ENCODE measurements at regions not wholly inside any gene's neighbourhood (a gene's known extent, or its start where the extent isn't known, plus 50 kb on each side); places are given as distances from the start of the nearest gene placed in this dataset.

DNA sequence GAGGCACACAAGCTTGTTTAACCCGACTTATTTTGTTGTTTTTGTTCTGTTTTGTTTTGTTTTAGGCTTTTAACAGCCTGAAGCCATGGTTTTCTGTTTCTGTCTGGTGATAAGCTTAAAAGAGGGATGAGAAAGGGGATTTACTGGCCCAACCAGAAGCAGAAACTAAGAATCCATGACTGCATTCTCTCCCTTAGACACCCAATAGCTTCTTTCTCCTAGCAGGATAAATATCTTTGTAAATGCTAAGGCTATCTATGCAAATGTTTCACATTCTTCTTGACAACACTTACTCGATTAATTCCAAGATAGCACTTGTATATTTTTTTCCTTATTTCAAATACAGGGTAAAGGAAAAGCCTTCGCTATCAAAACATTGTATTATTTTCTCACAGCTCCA, 53.7 kb upstream of the SMAD1 start:
- Mint-ChIP-seq H3K9me3 (peaks cover 11% of the 10 kb centered on the region), H3K4me3 (no peak overlapping the region), H3K27ac (no peak overlapping the region), H3K4me1 (ENCODE audit: low read depth) (no peaks in the 10 kb centered on the region), H3K36me3 (ENCODE audit: low read depth) (no peaks in the 10 kb centered on the region), H3K27me3 (peaks cover 26% of the 10 kb centered on the region)

DNA sequence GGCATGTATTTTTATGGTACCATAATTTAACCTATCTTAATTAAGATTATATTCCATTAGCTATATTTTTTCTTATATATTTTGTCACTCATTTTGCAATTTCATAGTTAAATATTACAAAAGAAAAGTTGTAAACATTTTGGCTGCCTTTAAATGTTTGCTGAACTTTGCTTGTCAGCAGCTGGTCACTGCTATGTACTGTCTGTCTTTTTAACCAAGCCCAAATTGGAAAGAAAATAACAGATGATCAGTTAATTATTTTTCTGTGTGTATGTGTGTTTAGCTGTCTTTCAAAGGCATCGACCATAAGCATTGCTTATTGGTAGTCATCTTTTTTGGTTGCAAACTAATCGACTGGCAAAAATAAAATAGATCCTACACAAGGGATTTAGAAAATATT, 54.4 kb upstream of the SMAD1 start:
- H3K4me3 Mint-ChIP-seq, result no peak overlapping the region
- peaks cover 19% of the 10 kb centered on the region for H3K27me3 Mint-ChIP-seq
- no peak overlapping the region for H3K27ac Mint-ChIP-seq
- H3K9me3 Mint-ChIP-seq, result peaks cover 5% of the 10 kb centered on the region
- H3K36me3 Mint-ChIP-seq (ENCODE audit: low read depth), result no peaks in the 10 kb centered on the region
- no peaks in the 10 kb centered on the region for H3K4me1 Mint-ChIP-seq (ENCODE audit: low read depth)

DNA sequence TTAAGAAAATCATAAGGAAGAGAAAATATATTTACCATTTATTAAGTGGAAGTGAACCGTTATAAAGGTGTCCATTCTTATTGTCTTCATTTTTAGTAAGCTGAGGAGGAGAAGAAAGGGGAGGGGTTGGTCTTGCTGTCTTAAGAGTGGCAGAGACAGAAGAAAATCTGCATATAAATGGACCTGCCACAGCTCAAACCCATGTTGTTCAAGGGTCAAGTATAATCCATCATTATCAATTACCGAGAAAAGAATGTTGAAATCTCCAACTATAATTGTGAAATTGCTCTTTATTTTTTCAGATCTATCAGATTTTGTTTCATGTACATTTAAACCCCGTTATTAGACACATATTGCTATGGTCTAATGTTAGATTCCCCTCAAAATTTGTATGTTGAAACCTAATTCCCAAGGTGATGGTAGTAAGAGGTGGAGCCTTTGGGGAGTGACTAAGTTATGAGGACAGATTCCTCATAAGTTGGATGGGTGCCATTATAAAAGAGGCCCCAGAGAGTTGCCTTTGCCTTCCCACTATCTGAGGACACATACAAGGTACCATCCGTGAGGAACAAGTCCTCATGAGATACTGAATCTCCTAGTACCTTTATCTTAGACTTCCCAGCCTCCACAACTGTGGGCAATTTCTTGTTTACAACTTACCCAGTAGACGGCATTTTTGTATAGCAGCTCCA, 58.5 kb upstream of the SMAD1 start:
- Mint-ChIP-seq H3K36me3 (ENCODE audit: low read depth) (no peaks in the 10 kb centered on the region), H3K27ac (no peak overlapping the region), H3K9me3 (peaks cover 5% of the 10 kb centered on the region), H3K4me1 (ENCODE audit: low read depth) (no peaks in the 10 kb centered on the region), H3K27me3 (no peaks in the 10 kb centered on the region), H3K4me3 (no peak overlapping the region)

DNA sequence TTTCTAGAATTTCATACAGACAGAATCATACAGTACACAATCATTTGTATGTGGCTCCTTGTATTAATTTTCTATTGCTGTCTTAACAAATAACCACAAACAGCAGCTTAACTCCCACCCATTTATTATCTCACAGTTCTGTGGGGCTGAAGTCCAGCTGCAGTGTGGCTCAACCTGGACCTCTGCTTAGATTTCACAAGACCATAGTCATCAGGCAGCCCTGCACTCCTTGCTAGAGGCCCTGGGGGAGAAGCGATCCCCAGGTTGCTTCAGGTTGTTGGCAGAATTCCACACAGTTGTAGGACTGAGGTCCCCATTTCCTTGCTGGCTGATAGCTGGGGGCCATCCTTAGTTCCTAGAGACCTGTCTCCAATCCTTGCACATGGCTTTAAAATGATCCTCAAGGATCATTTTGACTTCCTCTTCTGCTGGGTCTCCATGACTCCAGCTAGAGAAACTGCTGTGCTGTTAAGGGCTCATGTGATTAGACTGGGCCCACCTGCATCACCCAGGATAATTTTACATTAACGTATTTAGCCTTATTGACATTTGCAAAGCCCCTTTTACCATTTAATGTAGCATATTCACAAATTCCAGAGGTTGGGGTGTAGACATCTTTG, 60.9 kb upstream of the SMAD1 start:
- no peaks in the 10 kb centered on the region for H3K4me1 Mint-ChIP-seq (ENCODE audit: low read depth)
- no peak overlapping the region for H3K27ac Mint-ChIP-seq
- no peaks in the 10 kb centered on the region for H3K36me3 Mint-ChIP-seq (ENCODE audit: low read depth)
- H3K9me3 Mint-ChIP-seq, result peaks cover 5% of the 10 kb centered on the region
- H3K27me3 Mint-ChIP-seq, result peaks cover 3% of the 10 kb centered on the region
- no peak overlapping the region for H3K4me3 Mint-ChIP-seq

DNA sequence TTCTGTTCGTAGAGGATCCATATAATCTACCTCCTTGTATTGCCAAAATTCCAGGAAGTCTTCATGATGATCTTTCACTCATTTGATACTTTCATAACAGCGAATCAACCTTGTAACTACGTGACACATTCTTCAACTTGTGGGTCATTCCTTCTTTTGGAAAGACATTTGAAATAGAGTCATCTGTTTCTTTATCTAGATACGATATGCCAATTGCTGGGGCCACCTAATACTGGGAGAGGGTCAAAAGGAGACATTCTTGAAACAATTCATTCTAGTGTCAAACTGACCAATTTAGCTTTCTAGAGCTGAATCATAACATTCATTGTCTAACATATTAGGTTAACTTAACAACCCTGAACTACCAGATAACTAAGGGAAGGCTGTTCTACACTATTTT, 62.9 kb upstream of the SMAD1 start:
- Mint-ChIP-seq H3K27me3 (peaks cover 3% of the 10 kb centered on the region), H3K27ac (no peak overlapping the region), H3K4me3 (no peak overlapping the region), H3K9me3 (no peaks in the 10 kb centered on the region), H3K36me3 (ENCODE audit: low read depth) (no peaks in the 10 kb centered on the region), H3K4me1 (ENCODE audit: low read depth) (no peaks in the 10 kb centered on the region)

DNA sequence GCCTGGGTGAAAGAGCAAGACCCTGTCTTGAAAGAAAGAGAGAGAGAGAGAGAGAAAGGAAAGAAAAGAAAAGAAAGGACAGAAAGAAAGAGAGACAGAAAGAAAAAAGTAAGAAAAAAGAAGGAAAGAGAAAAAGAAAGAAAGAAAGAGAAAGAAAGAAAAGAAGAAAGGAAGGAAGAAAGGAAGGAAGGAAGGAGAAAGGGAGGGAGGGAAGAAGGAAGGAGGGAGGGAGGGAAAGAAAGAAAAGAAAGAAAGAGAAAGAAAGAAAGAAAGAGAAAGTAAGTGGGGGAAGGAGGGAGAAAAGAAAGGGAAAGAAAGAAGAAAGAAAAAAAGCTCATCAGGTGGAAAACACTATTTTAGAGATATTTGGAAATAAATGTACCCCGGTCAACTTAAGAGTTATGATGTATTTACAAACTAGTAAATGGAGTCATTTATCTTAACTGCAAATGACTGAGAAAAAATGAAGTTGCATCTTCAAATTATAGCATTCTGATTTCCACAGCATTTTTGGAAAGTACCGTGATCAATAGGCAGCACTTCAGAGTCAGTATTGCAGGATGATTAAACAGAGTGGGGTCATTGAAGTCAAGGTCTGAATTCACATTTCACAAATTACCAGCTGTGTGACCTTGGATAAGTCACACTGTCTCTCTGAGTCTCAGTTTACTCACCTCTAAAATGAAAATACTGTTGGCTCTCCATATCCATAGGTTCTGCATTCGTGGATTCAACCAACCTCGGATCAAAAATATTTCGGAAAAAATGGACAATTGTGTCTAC, 64.1 kb upstream of the SMAD1 start:
- Mint-ChIP-seq H3K9me3 (no peaks in the 10 kb centered on the region), H3K36me3 (ENCODE audit: low read depth) (no peaks in the 10 kb centered on the region), H3K27me3 (peaks cover 3% of the 10 kb centered on the region), H3K4me3 (no peak overlapping the region), H3K4me1 (ENCODE audit: low read depth) (no peaks in the 10 kb centered on the region), H3K27ac (no peak overlapping the region)

DNA sequence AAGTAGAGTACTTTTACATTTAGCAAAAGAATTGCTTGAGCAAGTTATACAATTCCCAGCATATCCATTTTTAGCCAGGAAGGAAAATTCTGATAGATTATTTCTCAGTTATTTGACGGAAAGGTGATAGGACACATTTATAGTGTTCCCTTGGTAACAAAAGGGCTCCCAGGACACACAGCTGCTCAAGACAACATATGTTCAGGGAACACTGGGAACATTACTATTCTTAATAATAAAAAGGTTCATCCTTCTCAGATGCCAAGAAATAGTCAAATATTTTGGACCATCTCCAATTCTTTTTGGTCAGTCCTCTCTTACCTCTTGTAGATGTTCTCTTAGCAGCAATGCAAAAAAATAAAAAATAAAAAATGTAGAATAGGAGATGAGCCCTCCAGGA, 66.8 kb upstream of the SMAD1 start:
- Mint-ChIP-seq H3K27ac (no peak overlapping the region), H3K4me1 (ENCODE audit: low read depth) (no peaks in the 10 kb centered on the region), H3K27me3 (peaks cover 6% of the 10 kb centered on the region), H3K4me3 (no peak overlapping the region), H3K9me3 (no peaks in the 10 kb centered on the region), H3K36me3 (ENCODE audit: low read depth) (no peaks in the 10 kb centered on the region)

DNA sequence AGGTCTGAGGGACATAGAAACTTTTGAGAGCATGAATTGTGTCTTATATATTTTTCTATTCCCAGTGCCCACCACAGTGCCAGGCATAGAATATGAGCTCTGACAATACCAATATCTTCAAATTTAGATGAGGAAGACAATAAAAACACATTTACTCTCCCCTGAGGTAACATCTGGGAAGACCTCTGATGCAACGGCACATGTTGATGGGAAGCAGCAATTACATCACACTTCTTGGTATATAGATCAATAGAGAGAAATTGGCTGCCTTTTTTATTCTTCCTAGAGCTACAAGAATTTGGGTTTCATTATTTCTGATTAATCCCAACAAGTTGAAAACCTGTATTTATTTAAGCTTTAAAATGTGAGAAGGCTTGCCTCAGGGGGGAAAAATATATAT, 67.4 kb upstream of the SMAD1 start:
- Mint-ChIP-seq H3K36me3 (ENCODE audit: low read depth) (no peaks in the 10 kb centered on the region), H3K4me3 (no peak overlapping the region), H3K27ac (no peak overlapping the region), H3K9me3 (no peaks in the 10 kb centered on the region), H3K27me3 (peaks cover 6% of the 10 kb centered on the region), H3K4me1 (ENCODE audit: low read depth) (no peaks in the 10 kb centered on the region)

DNA sequence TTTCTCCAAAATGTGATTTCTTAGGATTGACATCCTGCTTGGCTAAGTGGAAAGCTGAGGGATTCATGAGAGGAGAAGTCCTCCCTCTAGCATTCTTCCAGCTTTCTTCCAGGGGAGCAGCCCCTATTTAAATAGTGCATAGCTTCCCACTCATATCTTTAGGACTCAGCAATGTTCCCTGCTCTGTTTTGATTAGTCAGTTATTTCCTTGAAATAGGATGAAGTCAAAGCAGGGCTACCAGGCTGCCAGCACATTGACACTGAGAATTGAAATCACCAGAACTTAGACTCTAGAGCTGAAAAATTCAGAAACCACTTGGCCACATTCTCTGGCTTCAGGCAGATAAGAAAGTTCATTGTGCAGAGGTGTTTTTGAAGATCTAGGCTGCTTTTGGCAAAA, 74.7 kb upstream of the SMAD1 start:
- H3K9me3 Mint-ChIP-seq, result no peaks in the 10 kb centered on the region
- H3K4me3 Mint-ChIP-seq, result no peak overlapping the region
- H3K27ac Mint-ChIP-seq, result no peak overlapping the region
- peaks cover 5% of the 10 kb centered on the region for H3K27me3 Mint-ChIP-seq
- no peaks in the 10 kb centered on the region for H3K4me1 Mint-ChIP-seq (ENCODE audit: low read depth)
- no peaks in the 10 kb centered on the region for H3K36me3 Mint-ChIP-seq (ENCODE audit: low read depth)

DNA sequence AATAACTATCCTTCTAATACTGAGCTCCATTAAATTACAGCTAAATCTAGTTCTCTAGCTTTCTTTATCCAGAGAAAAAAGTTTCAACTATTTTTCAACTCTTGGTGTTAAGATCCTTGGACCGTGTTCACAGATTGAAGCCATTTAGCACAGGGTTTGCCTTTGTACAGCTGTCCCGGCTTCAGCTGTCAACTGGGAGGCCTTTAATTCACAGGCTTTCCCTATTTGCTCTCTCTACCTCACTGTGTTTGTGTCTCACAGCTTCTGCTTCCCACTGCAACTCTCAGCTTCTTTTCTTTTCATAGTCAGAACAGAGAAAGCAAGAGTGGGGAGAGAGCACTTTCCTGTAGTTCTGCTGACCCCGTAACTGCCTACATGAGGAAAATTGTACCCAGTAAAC, 76.9 kb upstream of the SMAD1 start:
- Mint-ChIP-seq H3K27me3 (peaks cover 11% of the 10 kb centered on the region), H3K4me3 (no peak overlapping the region), H3K27ac (no peak overlapping the region), H3K9me3 (no peaks in the 10 kb centered on the region), H3K36me3 (ENCODE audit: low read depth) (no peaks in the 10 kb centered on the region), H3K4me1 (ENCODE audit: low read depth) (no peaks in the 10 kb centered on the region)

DNA sequence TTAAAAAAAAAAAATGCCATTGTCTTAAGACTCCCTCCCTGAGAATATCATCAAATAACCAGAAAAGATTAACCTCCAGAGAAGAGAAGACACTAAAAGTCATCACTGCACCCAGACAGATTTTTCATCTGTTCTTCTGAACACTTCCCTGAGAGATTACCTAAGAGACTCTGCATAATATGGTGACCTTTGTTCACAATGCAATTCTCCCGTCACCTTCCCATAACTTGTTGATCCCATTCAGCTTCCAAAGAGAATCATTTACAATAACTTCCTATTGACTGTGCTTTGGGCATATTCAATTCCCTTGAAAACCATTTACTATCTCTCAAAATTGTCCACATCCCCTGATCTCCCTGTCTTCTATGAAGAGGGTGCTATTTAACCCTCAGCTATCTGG, 85.1 kb upstream of the SMAD1 start:
- Mint-ChIP-seq H3K4me3 (no peak overlapping the region), H3K36me3 (ENCODE audit: low read depth) (no peaks in the 10 kb centered on the region)

DNA sequence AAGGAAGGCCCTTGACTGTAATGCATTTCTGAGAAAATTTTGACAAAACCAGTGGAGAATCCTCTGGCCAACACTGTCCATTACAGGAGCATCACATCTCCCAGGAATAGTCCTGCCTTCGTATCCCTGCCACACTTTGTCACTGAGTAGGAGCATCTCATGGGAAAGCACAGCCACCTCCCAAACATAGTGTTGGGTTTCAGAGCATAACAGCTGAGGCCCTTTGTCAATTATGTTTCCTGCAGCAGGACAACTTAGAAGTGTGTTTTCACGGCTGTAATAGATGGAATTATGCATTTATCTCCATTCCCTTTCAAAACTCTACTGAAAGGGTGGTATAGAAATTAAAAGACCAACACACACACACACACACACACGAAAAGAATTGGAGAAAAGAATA, 91.1 kb upstream of the SMAD1 start:
- Mint-ChIP-seq H3K27ac (no peak overlapping the region), H3K4me1 (ENCODE audit: low read depth) (no peaks in the 10 kb centered on the region), H3K9me3 (no peaks in the 10 kb centered on the region), H3K36me3 (ENCODE audit: low read depth) (no peaks in the 10 kb centered on the region), H3K4me3 (no peak overlapping the region), H3K27me3 (peaks cover 21% of the 10 kb centered on the region)

More for the DNA sequence above, 85.1 kb upstream of the SMAD1 start:
- H3K27me3 Mint-ChIP-seq, result peaks cover 10% of the 10 kb centered on the region
- no peaks in the 10 kb centered on the region for H3K4me1 Mint-ChIP-seq (ENCODE audit: low read depth)
- H3K9me3 Mint-ChIP-seq, result no peaks in the 10 kb centered on the region
- no peak overlapping the region for H3K27ac Mint-ChIP-seq

DNA sequence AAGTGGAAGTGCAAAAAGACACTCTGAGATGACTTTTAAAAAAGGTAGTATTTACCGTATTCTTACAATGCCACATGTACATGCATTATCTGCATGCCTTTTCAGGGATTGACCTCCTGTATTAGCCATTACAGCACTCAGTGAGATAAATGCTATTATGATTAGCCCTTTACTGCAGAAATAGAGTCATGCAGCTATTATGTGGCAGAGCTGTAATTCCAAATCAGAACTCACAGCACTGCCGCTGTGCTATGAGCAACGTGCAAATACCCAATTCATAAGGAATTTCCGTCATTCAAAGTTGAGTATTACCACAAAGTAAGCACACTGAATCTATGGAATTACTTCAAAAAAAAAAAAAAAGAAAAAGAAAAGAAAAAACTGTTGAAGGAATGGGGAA, 92.1 kb upstream of the SMAD1 start:
- no peaks in the 10 kb centered on the region for H3K36me3 Mint-ChIP-seq (ENCODE audit: low read depth)
- H3K9me3 Mint-ChIP-seq, result peaks cover 9% of the 10 kb centered on the region
- H3K27ac Mint-ChIP-seq, result no peak overlapping the region
- H3K4me1 Mint-ChIP-seq (ENCODE audit: low read depth), result no peaks in the 10 kb centered on the region
- no peak overlapping the region for H3K4me3 Mint-ChIP-seq
- H3K27me3 Mint-ChIP-seq, result peaks cover 31% of the 10 kb centered on the region

DNA sequence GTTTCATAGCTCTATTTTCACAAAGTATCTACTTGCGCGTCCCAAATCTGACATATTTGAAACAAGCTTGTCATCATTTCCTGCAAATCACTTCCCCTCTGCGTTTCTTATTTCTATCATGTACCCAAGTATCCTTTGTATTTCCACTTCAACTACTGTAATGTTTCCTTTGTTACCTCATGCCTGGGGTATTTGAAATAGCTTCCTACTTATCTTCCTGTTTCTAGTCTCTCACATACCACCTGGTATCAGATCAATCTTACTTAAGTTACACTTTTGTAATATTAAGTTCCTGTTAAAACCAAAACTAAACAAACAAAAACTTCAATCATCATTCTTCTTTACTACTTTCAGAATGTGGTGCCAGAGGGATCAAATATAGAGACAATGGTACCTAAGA, 93.6 kb upstream of the SMAD1 start:
- H3K4me1 Mint-ChIP-seq (ENCODE audit: low read depth), result no peaks in the 10 kb centered on the region
- H3K27me3 Mint-ChIP-seq, result peaks cover 36% of the 10 kb centered on the region
- H3K27ac Mint-ChIP-seq, result no peak overlapping the region
- H3K36me3 Mint-ChIP-seq (ENCODE audit: low read depth), result no peaks in the 10 kb centered on the region
- H3K9me3 Mint-ChIP-seq, result peaks cover 13% of the 10 kb centered on the region
- no peak overlapping the region for H3K4me3 Mint-ChIP-seq

DNA sequence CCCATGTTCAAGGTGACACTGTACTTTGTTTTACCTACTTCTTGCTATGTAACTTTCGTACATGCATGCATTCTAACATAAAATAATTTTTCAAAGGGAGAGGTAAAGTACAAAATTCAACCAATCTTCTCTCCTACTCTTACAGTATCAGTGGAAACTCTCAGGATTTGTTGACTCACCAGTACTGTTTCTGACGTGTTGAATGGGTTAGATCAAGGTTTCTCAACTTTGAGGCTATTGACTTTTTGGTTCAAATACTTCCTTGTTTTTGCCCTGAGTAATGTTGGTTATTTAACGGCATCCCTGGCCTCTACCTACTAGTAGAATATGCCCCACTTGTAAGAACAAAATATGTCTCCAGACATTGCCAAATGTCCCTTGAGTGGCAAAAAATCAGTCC, 94.6 kb upstream of the SMAD1 start:
- H3K27ac Mint-ChIP-seq, result no peak overlapping the region
- H3K4me3 Mint-ChIP-seq, result no peak overlapping the region

More for the DNA sequence above, 94.6 kb upstream of the SMAD1 start:
- Mint-ChIP-seq H3K4me1 (ENCODE audit: low read depth) (no peaks in the 10 kb centered on the region), H3K36me3 (ENCODE audit: low read depth) (no peaks in the 10 kb centered on the region), H3K27me3 (peaks cover 36% of the 10 kb centered on the region), H3K9me3 (peaks cover 13% of the 10 kb centered on the region)
